Immature natural killer cell (primary cell): ENCODE measurements at regions not wholly inside any gene's neighbourhood (a gene's known extent, or its start where the extent isn't known, plus 50 kb on each side); places are given as distances from the start of the nearest gene placed in this dataset.

Source experiments
- DNase-seq, 3 donors: peaks; one replicate each; pipeline ENCODE4 v3.0.0; 2022; ENCODE audit warnings: mixed read lengths in 1 of 3
- H3K27ac Mint-ChIP-seq, 6 donors: one replicate each; pipeline ENCODE4 v1.8.0; 2020; ENCODE audit warnings: mixed read lengths in 6 of 6, mild to moderate bottlenecking in 5 of 6, inconsistent platforms in 4 of 6, moderate library complexity in 3 of 6
- H3K27me3 Mint-ChIP-seq, 3 donors: one replicate each; pipeline ENCODE4 v1.8.0; 2020 to 2021; ENCODE audit warnings: low read depth in 3 of 3, mild to moderate bottlenecking in 3 of 3, mixed read lengths in 3 of 3, moderate library complexity in 3 of 3, inconsistent platforms in 1 of 3
- H3K36me3 Mint-ChIP-seq, 3 donors: one replicate each; pipeline ENCODE4 v1.8.0; 2020; ENCODE audit warnings: mixed read lengths in 3 of 3, inconsistent platforms in 2 of 3, mild to moderate bottlenecking in 2 of 3
- H3K4me1 Mint-ChIP-seq, 2 donors: one replicate each; pipeline ENCODE4 v1.8.0; 2020; ENCODE audit warnings: inconsistent platforms in 2 of 2, mild to moderate bottlenecking in 2 of 2, mixed read lengths in 2 of 2, moderate library complexity in 1 of 2
- H3K4me3 Mint-ChIP-seq, 5 donors: one replicate each; pipeline ENCODE4 v1.8.0; 2020; ENCODE audit warnings: mild to moderate bottlenecking in 5 of 5, mixed read lengths in 5 of 5, inconsistent platforms in 3 of 5, moderate library complexity in 3 of 5
- H3K9me3 Mint-ChIP-seq, 6 donors: one replicate each; pipeline ENCODE4 v1.8.0; 2020; ENCODE audit warnings: mild to moderate bottlenecking in 6 of 6, mixed read lengths in 6 of 6, inconsistent platforms in 4 of 6, moderate library complexity in 3 of 6

- no peak for DNase-seq
- H3K27me3 Mint-ChIP-seq = peaks cover 0 to 14% (median 0%) of the 10 kb centered on the region in 3 donors
These were observed 86.9 kb upstream of the PITX1 start for GRCh38 chr5:135120951-135121350.

GRCh38 chr5:135119481-135119880, 85.5 kb upstream of the PITX1 start:
- Mint-ChIP-seq H3K4me3 (no peak overlapping the region), H3K27me3 (peaks cover 0 to 14% (median 0%) of the 10 kb centered on the region in 3 donors)

More at GRCh38 chr5:135120951-135121350, 86.9 kb upstream of the PITX1 start:
- Mint-ChIP-seq H3K36me3 (no peaks in the 10 kb centered on the region), H3K4me1 (no peaks in the 10 kb centered on the region), H3K4me3 (no peak overlapping the region), H3K9me3 (no peaks in the 10 kb centered on the region), H3K27ac (no peak overlapping the region)

GRCh38 chr5:135117590-135117989, 83.6 kb upstream of the PITX1 start:
- no peaks in the 10 kb centered on the region for H3K4me1 Mint-ChIP-seq
- H3K4me3 Mint-ChIP-seq = no peak overlapping the region
- no peaks in the 10 kb centered on the region for H3K9me3 Mint-ChIP-seq
- H3K36me3 Mint-ChIP-seq = no peaks in the 10 kb centered on the region
- H3K27ac Mint-ChIP-seq = no peak overlapping the region
- DNase-seq = no peak
- peaks cover 0 to 10% (median 0%) of the 10 kb centered on the region in 3 donors for H3K27me3 Mint-ChIP-seq

More at GRCh38 chr5:135119481-135119880, 85.5 kb upstream of the PITX1 start:
- no peaks in the 10 kb centered on the region for H3K9me3 Mint-ChIP-seq
- H3K36me3 Mint-ChIP-seq = no peaks in the 10 kb centered on the region
- no peak overlapping the region for H3K27ac Mint-ChIP-seq
- DNase-seq = no peak
- no peaks in the 10 kb centered on the region for H3K4me1 Mint-ChIP-seq

GRCh38 chr5:135116160-135116561, 82.1 kb upstream of the PITX1 start:
- H3K4me1 Mint-ChIP-seq = no peaks in the 10 kb centered on the region
- no peak overlapping the region for H3K4me3 Mint-ChIP-seq
- H3K27me3 Mint-ChIP-seq = peaks cover 0 to 9% (median 0%) of the 10 kb centered on the region in 3 donors
- H3K9me3 Mint-ChIP-seq = no peaks in the 10 kb centered on the region
- DNase-seq = no peak
- no peaks in the 10 kb centered on the region for H3K36me3 Mint-ChIP-seq
- no peak overlapping the region for H3K27ac Mint-ChIP-seq

GRCh38 chr5:135115591-135115990, 81.6 kb upstream of the PITX1 start:
- no peak overlapping the region for H3K4me3 Mint-ChIP-seq
- no peaks in the 10 kb centered on the region for H3K9me3 Mint-ChIP-seq
- peaks cover 0 to 8% (median 0%) of the 10 kb centered on the region in 3 donors for H3K27me3 Mint-ChIP-seq
- no peaks in the 10 kb centered on the region for H3K36me3 Mint-ChIP-seq
- no peaks in the 10 kb centered on the region for H3K4me1 Mint-ChIP-seq
- no peak overlapping the region for H3K27ac Mint-ChIP-seq
- no peak for DNase-seq

GRCh38 chr5:135114759-135115158, 80.7 kb upstream of the PITX1 start:
- Mint-ChIP-seq H3K27ac (no peak overlapping the region), H3K9me3 (no peaks in the 10 kb centered on the region), H3K4me1 (no peaks in the 10 kb centered on the region), H3K4me3 (no peak overlapping the region), H3K36me3 (no peaks in the 10 kb centered on the region), H3K27me3 (peaks cover 0 to 10% (median 0%) of the 10 kb centered on the region in 3 donors)
- no peak for DNase-seq

- Mint-ChIP-seq H3K4me3 (no peak overlapping the region), H3K36me3 (no peaks in the 10 kb centered on the region), H3K27ac (no peak overlapping the region), H3K9me3 (no peaks in the 10 kb centered on the region), H3K27me3 (peaks cover 0 to 2% (median 0%) of the 10 kb centered on the region in 3 donors), H3K4me1 (no peaks in the 10 kb centered on the region)
- DNase-seq = no peak
These were observed 78.1 kb upstream of the PITX1 start for GRCh38 chr5:135112008-135112725.

GRCh38 chr5:135110785-135111596, 77.0 kb upstream of the PITX1 start:
- Mint-ChIP-seq H3K4me3 (no peak overlapping the region), H3K27ac (no peak overlapping the region), H3K36me3 (no peaks in the 10 kb centered on the region), H3K27me3 (peaks cover 0 to 2% (median 0%) of the 10 kb centered on the region in 3 donors), H3K4me1 (no peaks in the 10 kb centered on the region), H3K9me3 (no peaks in the 10 kb centered on the region)
- DNase-seq = no peak

- no peaks in the 10 kb centered on the region for H3K4me1 Mint-ChIP-seq
- no peak for DNase-seq
- no peaks in the 10 kb centered on the region for H3K9me3 Mint-ChIP-seq
- no peak overlapping the region for H3K4me3 Mint-ChIP-seq
- peaks cover 0 to 4% (median 2%) of the 10 kb centered on the region in 3 donors for H3K27me3 Mint-ChIP-seq
- H3K36me3 Mint-ChIP-seq = no peaks in the 10 kb centered on the region
- H3K27ac Mint-ChIP-seq = no peak overlapping the region
These were observed 75.0 kb upstream of the PITX1 start for GRCh38 chr5:135108992-135109391.

- Mint-ChIP-seq H3K4me3 (no peak overlapping the region), H3K27ac (no peak overlapping the region), H3K9me3 (no peaks in the 10 kb centered on the region), H3K4me1 (no peaks in the 10 kb centered on the region), H3K36me3 (no peaks in the 10 kb centered on the region), H3K27me3 (peaks cover 0 to 4% (median 2%) of the 10 kb centered on the region in 3 donors)
- DNase-seq = no peak
These were observed 74.5 kb upstream of the PITX1 start for GRCh38 chr5:135108569-135108968.

- H3K36me3 Mint-ChIP-seq = no peaks in the 10 kb centered on the region
- H3K4me3 Mint-ChIP-seq = no peak overlapping the region
- H3K27ac Mint-ChIP-seq = no peak overlapping the region
- H3K4me1 Mint-ChIP-seq = no peaks in the 10 kb centered on the region
- DNase-seq = no peak
- H3K9me3 Mint-ChIP-seq = no peaks in the 10 kb centered on the region
- H3K27me3 Mint-ChIP-seq = peaks cover 0 to 4% (median 2%) of the 10 kb centered on the region in 3 donors
These were observed 74.0 kb upstream of the PITX1 start for GRCh38 chr5:135107986-135108385.

- H3K4me3 Mint-ChIP-seq = no peak overlapping the region
- no peaks in the 10 kb centered on the region for H3K4me1 Mint-ChIP-seq
- no peak for DNase-seq
- no peaks in the 10 kb centered on the region for H3K9me3 Mint-ChIP-seq
- H3K27ac Mint-ChIP-seq = no peak overlapping the region
- H3K27me3 Mint-ChIP-seq = peaks cover 0 to 4% (median 2%) of the 10 kb centered on the region in 3 donors
- H3K36me3 Mint-ChIP-seq = no peaks in the 10 kb centered on the region
These were observed 72.8 kb upstream of the PITX1 start for GRCh38 chr5:135106610-135107471.

GRCh38 chr5:135106136-135106535, 72.1 kb upstream of the PITX1 start:
- H3K27ac Mint-ChIP-seq = no peak overlapping the region
- H3K4me1 Mint-ChIP-seq = no peaks in the 10 kb centered on the region
- no peaks in the 10 kb centered on the region for H3K36me3 Mint-ChIP-seq
- peaks cover 0 to 4% (median 2%) of the 10 kb centered on the region in 3 donors for H3K27me3 Mint-ChIP-seq
- H3K9me3 Mint-ChIP-seq = no peaks in the 10 kb centered on the region
- H3K4me3 Mint-ChIP-seq = no peak overlapping the region
- DNase-seq = no peak

GRCh38 chr5:135105105-135105484, 71.1 kb upstream of the PITX1 start:
- H3K4me1 Mint-ChIP-seq = no peaks in the 10 kb centered on the region
- H3K27ac Mint-ChIP-seq = no peak overlapping the region
- H3K27me3 Mint-ChIP-seq = peaks cover 0 to 4% (median 2%) of the 10 kb centered on the region in 3 donors
- H3K9me3 Mint-ChIP-seq = no peaks in the 10 kb centered on the region
- no peak for DNase-seq
- no peak overlapping the region for H3K4me3 Mint-ChIP-seq
- H3K36me3 Mint-ChIP-seq = no peaks in the 10 kb centered on the region
